T-cell (primary cell): ENCODE measurements at regions not wholly inside any gene's neighbourhood (a gene's known extent, or its start where the extent isn't known, plus 50 kb on each side); places are given as distances from the start of the nearest gene placed in this dataset.

Experiments
- ATAC-seq, 4 experiments: fragments of 200-7000 bp in 3 of 4; fragments of 150-1000 bp in 1 of 4; cut with Tn5 transposase; replicated peaks in 1 of 4; 1 replicate in 3 of 4; 2 replicates in 1 of 4; pipeline ENCODE4 v1.10.0; 2021; ENCODE audit warnings: moderate library complexity in 3 of 4, mild to moderate bottlenecking in 2 of 4, moderate number of reproducible peaks in 1 of 4
- CTCF ChIA-PET, 2 donors: fragments of 300-600 bp; sonication (Branson Sonifier 250); formaldehyde crosslinking; loops; one replicate each; lab custom pipeline; 2022; ENCODE audit warnings: antibody characterized with exemption in 2 of 2; lab: Charles Lee
- POLR2A ChIA-PET, 2 donors: fragments of 300-600 bp; sonication (Branson Sonifier 250); formaldehyde crosslinking; loops; one replicate each; lab custom pipeline; 2022; ENCODE audit warnings: antibody characterized with exemption in 2 of 2; lab: Charles Lee
- DNase-seq, 35 experiments: peaks; one replicate each; pipeline versions ENCODE4 v3.0.0 to v3.0.0-alpha.2; 2013 to 2023
- H3K27ac ChIP-seq: one replicate; pipeline ENCODE4 v1.5.1; 2013; ENCODE audit warnings: low read length
- H3K27me3 ChIP-seq, 2 experiments: replicated peaks in 1 of 2; 1 replicate in 1 of 2; 2 replicates in 1 of 2; pipeline versions ENCODE4 v1.6.1 to v1.7.0; 2013; ENCODE audit warnings: low read length in 1 of 2, mixed read lengths in 1 of 2; ENCODE audit not compliant: control insufficient read depth in 2 of 2, insufficient read depth in 2 of 2; ENCODE audit errors: extremely low read depth in 1 of 2
- H3K36me3 ChIP-seq, 2 donors: 1 replicate in 1 of 2; 2 replicates in 1 of 2; pipeline versions ENCODE4 v1.6.1 to v1.7.0; 2013; ENCODE audit warnings: low read length in 1 of 2; ENCODE audit not compliant: control insufficient read depth in 2 of 2, insufficient read depth in 1 of 2; ENCODE audit errors: extremely low read depth in 1 of 2
- H3K4me1 ChIP-seq, 2 experiments: 1 replicate in 1 of 2; 2 replicates in 1 of 2; pipeline versions ENCODE4 v1.6.1 to v1.7.0; 2013; ENCODE audit warnings: low read length in 2 of 2, mixed read lengths in 1 of 2; ENCODE audit not compliant: insufficient read depth in 2 of 2, control insufficient read depth in 1 of 2; ENCODE audit errors: extremely low read depth in 1 of 2
- H3K4me3 ChIP-seq, 2 donors: 1 replicate in 1 of 2; 2 replicates in 1 of 2; pipeline versions ENCODE4 v1.5.1 to v1.7.0; 2013; ENCODE audit warnings: mild to moderate bottlenecking in 2 of 2, low read length in 1 of 2, moderate library complexity in 1 of 2; ENCODE audit not compliant: control insufficient read depth in 1 of 2; ENCODE audit errors: extremely low read depth in 1 of 2
- H3K9me3 ChIP-seq: 2 replicates; pipeline ENCODE4 v1.7.0; 2013
- H3K27ac Mint-ChIP-seq, 2 donors: one replicate each; pipeline ENCODE4 v1.8.0; 2020 to 2021; ENCODE audit warnings: mild to moderate bottlenecking in 2 of 2, mixed read lengths in 2 of 2
- H3K27me3 Mint-ChIP-seq, 2 donors: one replicate each; pipeline ENCODE4 v1.8.0; 2021 to 2022; ENCODE audit warnings: mixed read lengths in 2 of 2
- H3K36me3 Mint-ChIP-seq: one replicate; pipeline ENCODE4 v1.8.0; 2021; ENCODE audit warnings: mixed read lengths
- H3K4me1 Mint-ChIP-seq, 3 donors: one replicate each; pipeline ENCODE4 v1.8.0; 2020 to 2022; ENCODE audit warnings: mixed read lengths in 3 of 3, mild to moderate bottlenecking in 1 of 3
- H3K4me3 Mint-ChIP-seq, 3 donors: one replicate each; pipeline ENCODE4 v1.8.0; 2020 to 2022; ENCODE audit warnings: mild to moderate bottlenecking in 3 of 3, mixed read lengths in 3 of 3, moderate library complexity in 3 of 3
- H3K9me3 Mint-ChIP-seq, 3 donors: one replicate each; pipeline ENCODE4 v1.8.0; 2020 to 2022; ENCODE audit warnings: mixed read lengths in 3 of 3
- WGBS: methylation state at CpG from one replicate; pipeline ENCODE4 v1.1.5; 2013; ENCODE audit warnings: missing lambda C conversion rate; ENCODE audit not compliant: insufficient coverage; 5-methylcytosine and 5-hydroxymethylcytosine counted together

DNA sequence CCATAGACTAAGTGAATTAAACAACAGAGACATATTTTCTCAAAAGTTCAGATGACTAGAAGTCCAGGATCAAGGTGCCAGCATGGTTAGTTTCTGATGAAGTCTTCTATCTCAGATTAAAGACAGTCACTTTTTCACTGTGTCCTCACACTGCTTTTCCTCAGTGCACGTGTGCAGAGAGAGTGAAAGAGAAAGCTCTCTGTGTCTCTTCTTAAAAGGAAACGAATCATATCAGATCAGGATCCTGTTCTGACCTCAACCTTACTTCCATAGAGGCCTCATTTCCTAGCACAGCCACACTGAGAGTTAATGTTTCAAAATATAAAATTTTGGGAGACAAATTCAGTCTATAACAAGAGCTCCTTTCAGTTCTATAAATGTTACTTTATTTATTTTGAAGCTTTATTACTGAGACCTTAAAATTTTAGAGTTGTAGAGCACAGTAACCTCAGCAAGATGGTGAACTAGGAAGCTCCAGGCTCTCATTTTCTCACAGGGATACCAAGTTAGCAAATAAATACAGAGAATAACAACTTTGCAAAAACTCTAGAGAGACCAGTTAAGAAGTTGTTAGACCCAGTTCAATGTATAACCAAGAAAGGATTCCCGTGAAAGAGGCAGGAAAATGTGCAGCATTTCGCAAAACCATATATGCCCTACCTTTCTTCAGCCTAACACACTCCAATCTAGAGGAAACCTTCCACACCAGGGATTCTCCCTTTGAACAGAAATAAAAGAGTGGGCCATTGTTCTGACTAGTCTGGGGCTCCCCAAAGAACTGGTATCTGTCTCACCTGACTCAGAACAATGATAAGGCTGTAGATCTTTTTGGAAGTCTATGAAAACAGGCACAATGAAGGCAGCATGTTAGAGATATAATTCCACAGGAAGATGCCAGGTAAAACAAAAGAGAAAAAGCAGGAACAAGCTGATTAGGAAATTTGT, 372.2 kb downstream of the MRPL39 start:
- Histone ChIP-seq H3K9me3 (no peaks in the 10 kb centered on the region), H3K27me3 (no peaks in the 10 kb centered on the region), H3K4me1 (no peaks in the 10 kb centered on the region), H3K27ac (no peak overlapping the region), H3K4me3 (no peak overlapping the region), H3K36me3 (no peaks in the 10 kb centered on the region)
- ATAC-seq (no peak), DNase-seq (no peak)
- Mint-ChIP-seq H3K36me3 (peaks cover 2% of the 10 kb centered on the region), H3K27me3 (no peaks in the 10 kb centered on the region), H3K27ac (no peak overlapping the region), H3K4me3 (no peak overlapping the region), H3K9me3 (peaks cover 4 to 30% (median 17%) of the 10 kb centered on the region in 3 donors), H3K4me1 (no peaks in the 10 kb centered on the region)
- CTCF ChIA-PET: interaction anchor here in 1 of 2 donors (0.6 kb wide), 1 partner anchor 506 kb away, joined by 3 read pairs; no protein-coding TSS in a partner anchor
- WGBS: no CpG with 5 or more reads among the region's 4 CpGs
- POLR2A ChIA-PET: no interaction called here

DNA sequence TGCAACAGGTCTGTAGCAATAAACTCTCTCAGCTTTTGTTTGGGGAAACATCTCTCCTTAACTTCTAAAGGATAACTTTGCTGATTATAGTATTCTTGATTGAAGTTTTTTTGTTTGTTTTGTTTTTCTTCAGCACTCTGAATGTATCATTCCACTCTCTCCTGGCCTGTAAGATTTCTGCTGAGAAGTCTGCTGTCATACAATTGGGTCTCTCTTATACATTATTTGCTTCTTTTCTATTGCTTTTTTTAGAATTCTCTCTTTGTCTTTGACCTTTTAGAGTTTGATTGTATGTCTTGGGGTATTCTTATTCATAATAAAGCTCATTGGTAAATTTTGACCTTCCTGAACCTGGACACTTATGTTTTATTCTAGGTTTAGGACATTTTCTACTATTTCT, 386.3 kb downstream of the MRPL39 start:
- no peaks in the 10 kb centered on the region for H3K4me1 ChIP-seq
- Mint-ChIP-seq H3K27ac (no peak overlapping the region), H3K4me1 (no peaks in the 10 kb centered on the region), H3K36me3 (no peaks in the 10 kb centered on the region), H3K27me3 (no peaks in the 10 kb centered on the region), H3K9me3 (peaks cover 10 to 37% (median 15%) of the 10 kb centered on the region in 3 donors), H3K4me3 (no peak overlapping the region)
- no peak overlapping the region for H3K27ac ChIP-seq
- CTCF ChIA-PET: no interaction called here
- no peak overlapping the region for H3K4me3 ChIP-seq
- ATAC-seq: no peak
- no peaks in the 10 kb centered on the region for H3K27me3 ChIP-seq
- no peaks in the 10 kb centered on the region for H3K9me3 ChIP-seq
- POLR2A ChIA-PET: no interaction called here
- H3K36me3 ChIP-seq: no peaks in the 10 kb centered on the region
- DNase-seq: no peak

DNA sequence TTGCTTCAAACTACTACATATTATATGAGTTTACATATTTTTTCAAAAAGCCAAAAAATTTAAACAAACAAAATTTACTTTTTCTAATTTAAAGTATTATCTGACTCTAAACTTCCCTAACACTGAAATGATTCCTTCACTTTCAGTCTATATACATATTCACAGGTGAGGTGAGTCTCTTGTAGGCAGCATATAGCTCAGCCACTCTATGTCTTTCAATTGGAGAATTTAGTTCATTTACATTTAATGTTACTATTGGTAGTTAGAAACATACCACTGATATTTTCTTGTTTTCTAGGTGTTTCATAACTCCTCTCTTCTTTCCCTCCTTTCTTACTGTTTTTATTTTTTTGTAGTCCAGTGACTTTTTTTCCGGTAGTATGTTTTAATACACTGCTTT, 387.1 kb downstream of the MRPL39 start:
- ATAC-seq (no peak), DNase-seq (no peak)
- Histone ChIP-seq H3K4me1 (no peaks in the 10 kb centered on the region), H3K27ac (no peak overlapping the region), H3K27me3 (no peaks in the 10 kb centered on the region), H3K36me3 (no peaks in the 10 kb centered on the region), H3K4me3 (no peak overlapping the region), H3K9me3 (no peaks in the 10 kb centered on the region)
- H3K27ac Mint-ChIP-seq: no peak overlapping the region
- no CpG with 5 or more reads among the region's 1 CpG for WGBS
- no peak overlapping the region for H3K4me3 Mint-ChIP-seq
- ChIA-PET CTCF (no interaction called here), POLR2A (no interaction called here)
- H3K9me3 Mint-ChIP-seq: peaks cover 10 to 37% (median 15%) of the 10 kb centered on the region in 3 donors
- no peaks in the 10 kb centered on the region for H3K36me3 Mint-ChIP-seq
- no peaks in the 10 kb centered on the region for H3K27me3 Mint-ChIP-seq
- no peaks in the 10 kb centered on the region for H3K4me1 Mint-ChIP-seq

- no peak overlapping the region for H3K4me3 Mint-ChIP-seq
- no peaks in the 10 kb centered on the region for H3K36me3 Mint-ChIP-seq
- Histone ChIP-seq H3K4me1 (no peaks in the 10 kb centered on the region), H3K9me3 (no peaks in the 10 kb centered on the region), H3K27ac (no peak overlapping the region), H3K36me3 (no peaks in the 10 kb centered on the region), H3K4me3 (no peak overlapping the region), H3K27me3 (no peaks in the 10 kb centered on the region)
- CTCF ChIA-PET: no interaction called here
- no peaks in the 10 kb centered on the region for H3K4me1 Mint-ChIP-seq
- H3K9me3 Mint-ChIP-seq: peaks cover 4 to 25% (median 6%) of the 10 kb centered on the region in 3 donors
- no peak overlapping the region for H3K27ac Mint-ChIP-seq
- no CpG with 5 or more reads among the region's 2 CpGs for whole genome bisulfite sequencing
- no peak for ATAC-seq
- DNase-seq: no peak
- POLR2A ChIA-PET: no interaction called here
- H3K27me3 Mint-ChIP-seq: no peaks in the 10 kb centered on the region
These were observed 391.4 kb downstream of the MRPL39 start for GRCh38 chr21:25215698-25216384.

- H3K36me3 ChIP-seq: no peaks in the 10 kb centered on the region
- WGBS: 82% methylated on average over 6 of the region's 8 CpGs
- no peaks in the 10 kb centered on the region for H3K4me1 ChIP-seq
- H3K27me3 Mint-ChIP-seq: no peaks in the 10 kb centered on the region
- no peak overlapping the region for H3K27ac ChIP-seq
- H3K36me3 Mint-ChIP-seq: no peaks in the 10 kb centered on the region
- H3K9me3 ChIP-seq: no peaks in the 10 kb centered on the region
- POLR2A ChIA-PET: no interaction called here
- H3K9me3 Mint-ChIP-seq: peaks cover 4 to 19% (median 4%) of the 10 kb centered on the region in 3 donors
- no peak overlapping the region for H3K27ac Mint-ChIP-seq
- CTCF ChIA-PET: no interaction called here
- H3K4me3 Mint-ChIP-seq: no peak overlapping the region
- DNase-seq (no peak), ATAC-seq (no peak)
- no peaks in the 10 kb centered on the region for H3K4me1 Mint-ChIP-seq
- no peak overlapping the region for H3K4me3 ChIP-seq
- H3K27me3 ChIP-seq: no peaks in the 10 kb centered on the region
These were observed 392.6 kb downstream of the MRPL39 start for GRCh38 chr21:25214676-25215075.

DNA sequence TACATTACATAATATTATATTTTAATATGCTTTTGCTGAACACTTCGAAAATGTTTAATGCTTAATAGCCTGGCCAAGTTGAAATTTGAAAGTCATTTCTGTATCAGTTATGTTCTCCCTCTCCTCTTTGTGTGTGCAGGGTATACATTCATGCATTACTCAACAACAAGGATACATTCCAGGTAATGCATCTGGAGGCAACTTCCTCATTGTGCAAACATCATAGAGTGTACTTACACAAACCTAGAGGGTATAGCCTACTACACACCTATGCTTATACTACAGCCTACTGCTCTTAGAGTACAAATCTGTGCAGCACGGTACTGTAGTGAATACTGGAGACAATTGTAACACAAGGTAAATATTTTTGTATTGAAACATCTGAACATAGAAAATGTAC, 407.3 kb downstream of the MRPL39 start:
- POLR2A ChIA-PET: no interaction called here
- Mint-ChIP-seq H3K27me3 (no peaks in the 10 kb centered on the region), H3K27ac (no peak overlapping the region), H3K9me3 (peaks cover 0 to 10% (median 8%) of the 10 kb centered on the region in 3 donors), H3K4me3 (no peak overlapping the region), H3K4me1 (no peaks in the 10 kb centered on the region), H3K36me3 (no peaks in the 10 kb centered on the region)
- Histone ChIP-seq H3K27ac (no peak overlapping the region), H3K9me3 (no peaks in the 10 kb centered on the region), H3K4me1 (no peaks in the 10 kb centered on the region), H3K36me3 (no peaks in the 10 kb centered on the region), H3K27me3 (no peaks in the 10 kb centered on the region), H3K4me3 (no peak overlapping the region)
- ATAC-seq: no peak
- CTCF ChIA-PET: no interaction called here
- no peak for DNase-seq
- WGBS: no CpG with 5 or more reads among the region's 2 CpGs
